Astrocyte (in vitro differentiated cells and primary cell): ENCODE measurements at regions not wholly inside any gene's neighbourhood (a gene's known extent, or its start where the extent isn't known, plus 50 kb on each side); places are given as distances from the start of the nearest gene placed in this dataset.
"Not testable (repeated sequence)": the region's sequence is repeated elsewhere in the genome, so short reads cannot be mapped to it uniquely, and the experiment has no call there.

Experiments
- DNase-seq: peaks from one replicate; pipeline ENCODE4 v3.0.0-alpha.2; 2010; ENCODE audit warnings: low read depth
- FAIRE-seq: peaks from 2 replicates; lab custom pipeline; 2011; peaks lifted over from hg19 to GRCh38; lab: Jason Lieb, UNC
- H2AFZ ChIP-seq: 2 replicates; pipeline ENCODE4 v1.6.0; 2012; ENCODE audit warnings: low read depth, low read length, inconsistent platforms
- H3K27ac ChIP-seq: 2 replicates; pipeline ENCODE4 v1.5.1; 2011; ENCODE audit warnings: low read depth, low read length, inconsistent platforms
- H3K27me3 ChIP-seq: 2 replicates; pipeline ENCODE4 v1.6.0; 2011; ENCODE audit warnings: low read length, inconsistent platforms; ENCODE audit not compliant: insufficient read depth
- H3K36me3 ChIP-seq: 2 replicates; pipeline ENCODE4 v1.5.1; 2011; ENCODE audit warnings: low read length, inconsistent platforms; ENCODE audit not compliant: insufficient read depth
- H3K4me1 ChIP-seq: 2 replicates; pipeline ENCODE4 v1.5.1; 2011; ENCODE audit warnings: low read length, inconsistent platforms; ENCODE audit not compliant: insufficient read depth
- H3K4me2 ChIP-seq: 2 replicates; pipeline ENCODE4 v1.6.0; 2012; ENCODE audit warnings: low read length, inconsistent platforms
- H3K4me3 ChIP-seq: 2 replicates; pipeline ENCODE4 v1.5.1; 2011; ENCODE audit warnings: low read depth, mild to moderate bottlenecking, low read length, inconsistent platforms; ENCODE audit not compliant: insufficient read depth
- H3K79me2 ChIP-seq: 2 replicates; pipeline ENCODE4 v1.6.0; 2012; ENCODE audit warnings: mild to moderate bottlenecking, low read length, inconsistent platforms; ENCODE audit not compliant: insufficient read depth
- H3K9ac ChIP-seq: 2 replicates; pipeline ENCODE4 v1.6.0; 2012; ENCODE audit warnings: mild to moderate bottlenecking, low read length, inconsistent platforms
- H3K9me3 ChIP-seq: 2 replicates; pipeline ENCODE4 v1.5.1; 2012; ENCODE audit warnings: low read depth, mild to moderate bottlenecking, low read length, inconsistent platforms; ENCODE audit not compliant: insufficient read depth
- H4K20me1 ChIP-seq: 2 replicates; pipeline ENCODE4 v1.6.0; 2012; ENCODE audit warnings: low read length, inconsistent platforms; ENCODE audit not compliant: insufficient read depth
- H3K27ac Mint-ChIP-seq: one replicate; pipeline ENCODE4 v1.8.0; 2021; ENCODE audit warnings: mild to moderate bottlenecking, mixed read lengths; ENCODE audit not compliant: unreplicated experiment
- H3K27me3 Mint-ChIP-seq: one replicate; pipeline ENCODE4 v1.8.0; 2021; ENCODE audit warnings: low read depth, mixed read lengths; ENCODE audit not compliant: unreplicated experiment
- H3K36me3 Mint-ChIP-seq: one replicate; pipeline ENCODE4 v1.8.0; 2021; ENCODE audit warnings: low read depth, mixed read lengths; ENCODE audit not compliant: unreplicated experiment
- H3K4me1 Mint-ChIP-seq: one replicate; pipeline ENCODE4 v1.8.0; 2021; ENCODE audit warnings: low read depth, mixed read lengths; ENCODE audit not compliant: unreplicated experiment
- H3K4me3 Mint-ChIP-seq: one replicate; pipeline ENCODE4 v1.8.0; 2021; ENCODE audit warnings: mild to moderate bottlenecking, moderate library complexity, mixed read lengths; ENCODE audit not compliant: unreplicated experiment
- H3K9me3 Mint-ChIP-seq: one replicate; pipeline ENCODE4 v1.8.0; 2021; ENCODE audit warnings: mild to moderate bottlenecking, mixed read lengths; ENCODE audit not compliant: unreplicated experiment
- EZH2 ChIP-seq: IDR thresholded peaks from 2 replicates; pipeline ENCODE4 v1.6.1; 2012; ENCODE audit warnings: mild to moderate bottlenecking, low read length, inconsistent platforms; ENCODE audit not compliant: insufficient read depth
- TF ChIP-seq, protein P1 (sequence below): IDR thresholded peaks from 2 replicates; pipeline ENCODE4 v1.5.1; 2011; ENCODE audit warnings: low read depth, mild to moderate bottlenecking, inconsistent platforms, low read length, moderate library complexity; ENCODE audit not compliant: insufficient read depth

DNA sequence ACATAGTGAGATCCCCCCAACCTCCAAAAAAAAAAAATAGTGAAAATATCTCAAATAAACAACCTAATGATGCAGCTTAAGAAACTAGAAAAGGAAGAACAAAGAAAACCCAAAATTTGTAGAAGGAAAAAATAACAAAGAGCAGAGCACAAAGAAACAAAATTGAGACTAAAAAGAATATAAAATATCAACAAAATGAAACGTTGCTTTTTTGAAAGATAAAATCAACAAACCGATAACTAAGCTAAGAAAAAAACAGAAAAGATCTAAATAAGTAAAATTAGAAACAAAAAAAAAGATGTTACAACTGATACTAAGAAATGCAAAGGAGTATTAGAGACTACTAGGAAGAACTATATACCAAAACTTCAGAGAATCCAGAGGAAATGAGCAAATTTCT, 139.3 kb upstream of the PALMD start:
- Mint-ChIP-seq H3K27ac (no peak overlapping the region), H3K9me3 (peaks cover 16% of the 10 kb centered on the region), H3K27me3 (no peaks in the 10 kb centered on the region), H3K36me3 (no peaks in the 10 kb centered on the region), H3K4me3 (no peak overlapping the region), H3K4me1 (peaks cover 9% of the 10 kb centered on the region)
- DNase-seq (no peak), FAIRE-seq (no peak)
- no peak overlapping the region for H3K4me3 ChIP-seq
- no peaks in the 10 kb centered on the region for H3K36me3 ChIP-seq
- H3K79me2 ChIP-seq, result no peaks in the 10 kb centered on the region
- no peak overlapping the region for H3K27ac ChIP-seq
- H3K27me3 ChIP-seq, result no peaks in the 10 kb centered on the region
- no peak for TF ChIP-seq EZH2
- TF ChIP-seq, protein P1, sequence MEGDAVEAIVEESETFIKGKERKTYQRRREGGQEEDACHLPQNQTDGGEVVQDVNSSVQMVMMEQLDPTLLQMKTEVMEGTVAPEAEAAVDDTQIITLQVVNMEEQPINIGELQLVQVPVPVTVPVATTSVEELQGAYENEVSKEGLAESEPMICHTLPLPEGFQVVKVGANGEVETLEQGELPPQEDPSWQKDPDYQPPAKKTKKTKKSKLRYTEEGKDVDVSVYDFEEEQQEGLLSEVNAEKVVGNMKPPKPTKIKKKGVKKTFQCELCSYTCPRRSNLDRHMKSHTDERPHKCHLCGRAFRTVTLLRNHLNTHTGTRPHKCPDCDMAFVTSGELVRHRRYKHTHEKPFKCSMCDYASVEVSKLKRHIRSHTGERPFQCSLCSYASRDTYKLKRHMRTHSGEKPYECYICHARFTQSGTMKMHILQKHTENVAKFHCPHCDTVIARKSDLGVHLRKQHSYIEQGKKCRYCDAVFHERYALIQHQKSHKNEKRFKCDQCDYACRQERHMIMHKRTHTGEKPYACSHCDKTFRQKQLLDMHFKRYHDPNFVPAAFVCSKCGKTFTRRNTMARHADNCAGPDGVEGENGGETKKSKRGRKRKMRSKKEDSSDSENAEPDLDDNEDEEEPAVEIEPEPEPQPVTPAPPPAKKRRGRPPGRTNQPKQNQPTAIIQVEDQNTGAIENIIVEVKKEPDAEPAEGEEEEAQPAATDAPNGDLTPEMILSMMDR, result no peak
- H2AFZ ChIP-seq, result no peak overlapping the region
- H3K4me2 ChIP-seq, result no peak overlapping the region
- no peaks in the 10 kb centered on the region for H3K4me1 ChIP-seq
- no peak overlapping the region for H3K9ac ChIP-seq
- H4K20me1 ChIP-seq, result no peaks in the 10 kb centered on the region
- H3K9me3 ChIP-seq, result no peaks in the 10 kb centered on the region

- H3K9ac ChIP-seq, H3K27ac Mint-ChIP-seq, H3K79me2 ChIP-seq, FAIRE-seq, H4K20me1 ChIP-seq, H3K4me1 Mint-ChIP-seq, H3K4me1 ChIP-seq, H3K9me3 ChIP-seq, DNase-seq, H3K27me3 Mint-ChIP-seq, H3K36me3 Mint-ChIP-seq, H3K27me3 ChIP-seq, H3K4me3 Mint-ChIP-seq, H3K27ac ChIP-seq, H3K4me3 ChIP-seq, H3K4me2 ChIP-seq, H3K36me3 ChIP-seq, H2AFZ ChIP-seq: not testable (repeated sequence)
- peaks cover 16% of the 10 kb centered on the region for H3K9me3 Mint-ChIP-seq
These were observed 138.5 kb upstream of the PALMD start for GRCh38 chr1:99507446-99507845.

GRCh38 chr1:99507906-99508732, 137.8 kb upstream of the PALMD start:
- no peaks in the 10 kb centered on the region for H3K27me3 ChIP-seq
- DNase-seq (no peak), FAIRE-seq (no peak)
- no peaks in the 10 kb centered on the region for H3K4me1 ChIP-seq
- H3K27me3 Mint-ChIP-seq, result no peaks in the 10 kb centered on the region
- H3K36me3 ChIP-seq, result no peaks in the 10 kb centered on the region
- no peaks in the 10 kb centered on the region for H3K36me3 Mint-ChIP-seq
- no peak overlapping the region for H3K4me3 Mint-ChIP-seq
- H3K4me2 ChIP-seq, result no peak overlapping the region
- no peak overlapping the region for H2AFZ ChIP-seq
- no peak overlapping the region for H3K9ac ChIP-seq
- H3K27ac Mint-ChIP-seq, result no peak overlapping the region
- TF ChIP-seq, protein P1, result no peak
- peaks cover 7% of the 10 kb centered on the region for H3K4me1 Mint-ChIP-seq
- no peaks in the 10 kb centered on the region for H4K20me1 ChIP-seq
- H3K27ac ChIP-seq, result no peak overlapping the region
- no peak overlapping the region for H3K4me3 ChIP-seq
- H3K9me3 Mint-ChIP-seq, result peaks cover 16% of the 10 kb centered on the region
- no peaks in the 10 kb centered on the region for H3K9me3 ChIP-seq
- no peaks in the 10 kb centered on the region for H3K79me2 ChIP-seq

- H3K4me1 Mint-ChIP-seq, H2AFZ ChIP-seq, H3K4me1 ChIP-seq, H3K27ac Mint-ChIP-seq, H4K20me1 ChIP-seq, H3K4me3 ChIP-seq, H3K36me3 ChIP-seq, H3K4me2 ChIP-seq, FAIRE-seq, H3K9ac ChIP-seq, H3K27me3 ChIP-seq, H3K27me3 Mint-ChIP-seq, H3K4me3 Mint-ChIP-seq, H3K36me3 Mint-ChIP-seq, DNase-seq, H3K79me2 ChIP-seq, H3K27ac ChIP-seq, H3K9me3 ChIP-seq: not testable (repeated sequence)
- H3K9me3 Mint-ChIP-seq, result peaks cover 16% of the 10 kb centered on the region
These were observed 137.0 kb upstream of the PALMD start for GRCh38 chr1:99508733-99509445.
